ENCODE measurements at regions not wholly inside any gene's neighbourhood (a gene's known extent, or its start where the extent isn't known, plus 50 kb on each side); places are given as distances from the start of the nearest gene placed in this dataset.

GRCh38 chr2:81551040-81551634 is 1246.6 kb upstream of the LRRTM1 start:
- Mint-ChIP-seq H3K27ac (no peak overlapping the region), H3K4me3 (no peak overlapping the region), H3K36me3 (ENCODE audit: low read depth) (no peaks in the 10 kb centered on the region), H3K27me3 (no peaks in the 10 kb centered on the region), H3K4me1 (ENCODE audit: low read depth) (no peaks in the 10 kb centered on the region), H3K9me3 (peaks cover 14% of the 10 kb centered on the region)
- Histone ChIP-seq H3K4me3 (ENCODE audit: low read length) (no peak overlapping the region), H3K27me3 (ENCODE audit: control insufficient read depth in 1 of 2, insufficient read depth in 2 of 2, low read length in 2 of 2) (no peaks in the 10 kb centered on the region), H3K9me3 (ENCODE audit: control insufficient read depth in 1 of 2, insufficient read depth in 1 of 2, low read length in 2 of 2) (peaks cover 0 to 3% of the 10 kb centered on the region in 2 experiments), H3K27ac (ENCODE audit: low read depth in 1 of 2, low read length in 2 of 2) (no peak overlapping the region), H3K4me1 (ENCODE audit: insufficient read depth, low read length) (no peaks in the 10 kb centered on the region), H3K36me3 (ENCODE audit: insufficient read depth, low read length) (no peaks in the 10 kb centered on the region)
- POLR2A ChIA-PET = no interaction called here
- CTCF ChIA-PET = no interaction called here
- DNase-seq (no peak), ATAC-seq (ENCODE audit: poor library complexity) (no peak)
- intact Hi-C loops (cut with DNase I, micrococcal nuclease) = no loop called here
- TF ChIP-seq, protein P1, sequence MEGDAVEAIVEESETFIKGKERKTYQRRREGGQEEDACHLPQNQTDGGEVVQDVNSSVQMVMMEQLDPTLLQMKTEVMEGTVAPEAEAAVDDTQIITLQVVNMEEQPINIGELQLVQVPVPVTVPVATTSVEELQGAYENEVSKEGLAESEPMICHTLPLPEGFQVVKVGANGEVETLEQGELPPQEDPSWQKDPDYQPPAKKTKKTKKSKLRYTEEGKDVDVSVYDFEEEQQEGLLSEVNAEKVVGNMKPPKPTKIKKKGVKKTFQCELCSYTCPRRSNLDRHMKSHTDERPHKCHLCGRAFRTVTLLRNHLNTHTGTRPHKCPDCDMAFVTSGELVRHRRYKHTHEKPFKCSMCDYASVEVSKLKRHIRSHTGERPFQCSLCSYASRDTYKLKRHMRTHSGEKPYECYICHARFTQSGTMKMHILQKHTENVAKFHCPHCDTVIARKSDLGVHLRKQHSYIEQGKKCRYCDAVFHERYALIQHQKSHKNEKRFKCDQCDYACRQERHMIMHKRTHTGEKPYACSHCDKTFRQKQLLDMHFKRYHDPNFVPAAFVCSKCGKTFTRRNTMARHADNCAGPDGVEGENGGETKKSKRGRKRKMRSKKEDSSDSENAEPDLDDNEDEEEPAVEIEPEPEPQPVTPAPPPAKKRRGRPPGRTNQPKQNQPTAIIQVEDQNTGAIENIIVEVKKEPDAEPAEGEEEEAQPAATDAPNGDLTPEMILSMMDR (IDR thresholded peaks at IDR 0.05) = no peak

DNA sequence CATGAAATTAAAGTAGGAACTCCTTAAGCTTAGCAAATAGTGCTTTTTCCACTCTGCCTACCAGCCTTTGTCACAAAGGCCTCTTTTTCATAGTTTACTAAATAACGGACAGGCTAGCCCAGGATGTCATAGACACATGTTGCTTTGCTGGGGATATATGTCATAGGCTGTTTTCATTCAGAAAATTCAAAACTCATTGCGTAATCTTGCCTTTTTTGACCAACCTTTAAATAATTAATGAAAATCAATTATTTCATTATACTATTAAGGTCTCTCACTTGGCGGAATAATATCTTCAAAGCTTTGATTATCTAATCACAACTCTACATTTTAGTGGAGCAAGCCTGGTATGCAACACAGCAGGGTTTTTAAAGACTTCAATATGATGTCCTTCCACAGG is 1245.7 kb upstream of the LRRTM1 start:
- Mint-ChIP-seq H3K27me3 (no peaks in the 10 kb centered on the region), H3K27ac (no peak overlapping the region), H3K9me3 (peaks cover 14% of the 10 kb centered on the region), H3K4me3 (no peak overlapping the region), H3K36me3 (ENCODE audit: low read depth) (no peaks in the 10 kb centered on the region), H3K4me1 (ENCODE audit: low read depth) (no peaks in the 10 kb centered on the region)
- TF ChIP-seq, protein P1 (IDR thresholded peaks at IDR 0.05) = no peak
- no peak overlapping the region for H3K27ac ChIP-seq (ENCODE audit: low read depth in 1 of 2, low read length in 2 of 2)
- POLR2A ChIA-PET = interaction anchor here (0.7 kb wide), 1 partner anchor 12 kb away, joined by 3 read pairs; no protein-coding TSS in a partner anchor
- no peaks in the 10 kb centered on the region for H3K36me3 ChIP-seq (ENCODE audit: insufficient read depth, low read length)
- DNase-seq = no peak
- H3K9me3 ChIP-seq (ENCODE audit: control insufficient read depth in 1 of 2, insufficient read depth in 1 of 2, low read length in 2 of 2) = peaks cover 0 to 3% of the 10 kb centered on the region in 2 experiments
- CTCF ChIA-PET = no interaction called here
- no peak overlapping the region for H3K4me3 ChIP-seq (ENCODE audit: low read length)
- no peak for ATAC-seq (ENCODE audit: poor library complexity)
- no peaks in the 10 kb centered on the region for H3K27me3 ChIP-seq (ENCODE audit: control insufficient read depth in 1 of 2, insufficient read depth in 2 of 2, low read length in 2 of 2)
- intact Hi-C loops (cut with DNase I, micrococcal nuclease) = no loop called here
- H3K4me1 ChIP-seq (ENCODE audit: insufficient read depth, low read length) = no peaks in the 10 kb centered on the region

- intact Hi-C loops (cut with DNase I, micrococcal nuclease) = no loop called here
- TF ChIP-seq, protein P1 (IDR thresholded peaks at IDR 0.05) = no peak
- CTCF ChIA-PET = no interaction called here
- Histone ChIP-seq H3K9me3 (ENCODE audit: control insufficient read depth in 1 of 2, insufficient read depth in 1 of 2, low read length in 2 of 2) (peaks cover 0 to 3% of the 10 kb centered on the region in 2 experiments), H3K27ac (ENCODE audit: low read depth in 1 of 2, low read length in 2 of 2) (no peak overlapping the region), H3K27me3 (ENCODE audit: control insufficient read depth in 1 of 2, insufficient read depth in 2 of 2, low read length in 2 of 2) (no peaks in the 10 kb centered on the region), H3K4me3 (ENCODE audit: low read length) (no peak overlapping the region), H3K36me3 (ENCODE audit: insufficient read depth, low read length) (no peaks in the 10 kb centered on the region), H3K4me1 (ENCODE audit: insufficient read depth, low read length) (no peaks in the 10 kb centered on the region)
- POLR2A ChIA-PET = interaction anchor here (0.7 kb wide), 1 partner anchor 11 kb away, joined by 3 read pairs; no protein-coding TSS in a partner anchor
- no peaks in the 10 kb centered on the region for H3K27me3 Mint-ChIP-seq
- no peaks in the 10 kb centered on the region for H3K4me1 Mint-ChIP-seq (ENCODE audit: low read depth)
- H3K27ac Mint-ChIP-seq = no peak overlapping the region
- ATAC-seq (ENCODE audit: poor library complexity) (no peak), DNase-seq (no peak)
- H3K9me3 Mint-ChIP-seq = peaks cover 11% of the 10 kb centered on the region
- H3K36me3 Mint-ChIP-seq (ENCODE audit: low read depth) = no peaks in the 10 kb centered on the region
- H3K4me3 Mint-ChIP-seq = no peak overlapping the region
These were observed 1245.1 kb upstream of the LRRTM1 start for GRCh38 chr2:81549646-81550045.
